Suprapubic skin (tissue), 4 donors: ENCODE measurements at regions not wholly inside any gene's neighbourhood (a gene's known extent, or its start where the extent isn't known, plus 50 kb on each side); places are given as distances from the start of the nearest gene placed in this dataset.

ENCODE experiments used
- CTCF ChIP-seq, 2 donors: fragments of 200-600 bp in 1 of 2; fragments of 450-650 bp in 1 of 2; sonication (generic) in 1 of 2; IDR thresholded peaks; one replicate each; pipeline ENCODE4 v1.5.1; 2016 to 2019; ENCODE audit warnings: antibody characterized with exemption in 2 of 2, mild to moderate bottlenecking in 1 of 2, moderate library complexity in 1 of 2
- POLR2A ChIP-seq, 2 donors: fragments of 450-650 bp; IDR thresholded peaks; one replicate each; pipeline ENCODE4 v1.6.1; 2017; ENCODE audit warnings: antibody characterized with exemption in 2 of 2, mild to moderate bottlenecking in 2 of 2, moderate library complexity in 2 of 2
- POLR2AphosphoS5 ChIP-seq, 3 donors: sonication (generic); formaldehyde crosslinking; IDR thresholded peaks; one replicate each; pipeline ENCODE4 v1.6.1; 2017; ENCODE audit warnings: antibody characterized with exemption in 3 of 3

- no peak for TF ChIP-seq CTCF (IDR thresholded peaks at IDR 0.05)
- no peak for TF ChIP-seq POLR2AphosphoS5 (IDR thresholded peaks at IDR 0.05)
- TF ChIP-seq POLR2A (IDR thresholded peaks at IDR 0.05): no peak
These were observed 482.4 kb upstream of the GCFC2 start for GRCh38 chr2:76193089-76193488.
